GM12872 (cell line): ENCODE measurements at regions not wholly inside any gene's neighbourhood (a gene's known extent, or its start where the extent isn't known, plus 50 kb on each side); places are given as distances from the start of the nearest gene placed in this dataset.

Experiments used
- CTCF ChIP-seq: IDR thresholded peaks from 3 replicates; pipeline ENCODE4 v1.5.1; 2011; ENCODE audit warnings: low read depth, mild to moderate bottlenecking, low read length, moderate library complexity; ENCODE audit not compliant: insufficient read depth

- TF ChIP-seq CTCF = no peak
These were observed 190.4 kb upstream of the USP25 start for GRCh38 chr21:15539376-15539775.

- TF ChIP-seq CTCF = no peak
These were observed 186.3 kb upstream of the USP25 start for GRCh38 chr21:15543473-15543872.

- TF ChIP-seq CTCF = no peak
These were observed 180.1 kb upstream of the USP25 start for GRCh38 chr21:15549671-15550070.

- peak; percentile 10; the same call in 1 of the 3 replicates for TF ChIP-seq CTCF
These were observed 176.8 kb upstream of the USP25 start for GRCh38 chr21:15552914-15553494.

GRCh38 chr21:15557925-15558324 lies 171.9 kb upstream of the USP25 start:
- TF ChIP-seq CTCF = no peak

- TF ChIP-seq CTCF = no peak
These were observed 170.9 kb upstream of the USP25 start for GRCh38 chr21:15558884-15559283.

GRCh38 chr21:15559660-15560059 lies 170.1 kb upstream of the USP25 start:
- TF ChIP-seq CTCF = no peak

- no peak for TF ChIP-seq CTCF
These were observed 169.3 kb upstream of the USP25 start for GRCh38 chr21:15560383-15561056.
